Rectal smooth muscle tissue (tissue), 1 donor: ENCODE measurements at regions not wholly inside any gene's neighbourhood (a gene's known extent, or its start where the extent isn't known, plus 50 kb on each side); places are given as distances from the start of the nearest gene placed in this dataset.

Experiments
- H3K27ac ChIP-seq: one replicate; pipeline ENCODE4 v1.7.0; 2013; ENCODE audit warnings: low read depth, low read length, inconsistent platforms
- H3K27me3 ChIP-seq: one replicate; pipeline ENCODE4 v1.7.0; 2013; ENCODE audit warnings: low read length; ENCODE audit not compliant: control insufficient read depth, insufficient read depth
- H3K36me3 ChIP-seq: one replicate; pipeline ENCODE4 v1.7.0; 2013; ENCODE audit warnings: low read length; ENCODE audit not compliant: control insufficient read depth, insufficient read depth
- H3K4me1 ChIP-seq: one replicate; pipeline ENCODE4 v1.7.0; 2013; ENCODE audit warnings: low read length; ENCODE audit not compliant: control insufficient read depth, insufficient read depth
- H3K4me3 ChIP-seq: one replicate; pipeline ENCODE4 v1.7.0; 2013; ENCODE audit warnings: low read length
- H3K9ac ChIP-seq: one replicate; pipeline ENCODE4 v1.7.0; 2013; ENCODE audit warnings: low read length

DNA sequence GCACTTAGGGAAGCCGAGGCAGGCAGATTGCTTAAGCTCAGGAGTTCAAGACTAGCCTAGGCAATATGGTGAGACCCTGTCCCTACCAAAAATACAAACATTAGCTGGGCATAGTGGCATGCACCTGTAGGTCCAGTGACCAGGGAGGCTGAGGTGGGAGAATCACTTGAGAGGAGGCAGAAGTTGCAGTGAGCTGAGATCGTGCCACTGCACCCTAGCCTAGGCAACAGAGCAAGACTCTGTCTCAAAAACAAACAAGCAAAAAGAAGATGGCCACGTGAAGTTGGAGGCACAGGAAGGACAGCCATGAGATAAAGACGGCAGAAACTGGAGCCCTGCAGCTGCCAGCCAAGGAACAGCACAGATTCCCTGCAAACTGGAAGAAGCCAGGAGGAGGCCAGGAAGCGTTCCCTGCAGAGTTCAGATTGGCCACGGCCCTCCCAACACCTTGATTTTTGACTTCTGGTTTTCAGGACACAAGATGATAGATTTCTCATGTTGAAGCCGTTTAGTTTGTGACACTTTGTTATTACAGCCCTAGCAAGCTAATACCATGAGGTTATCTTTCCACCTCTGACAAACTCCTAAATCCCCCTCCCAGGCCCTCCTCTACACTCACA is 786.7 kb downstream of the UQCRFS1 start:
- H3K36me3 ChIP-seq, result no peaks in the 10 kb centered on the region
- no peak overlapping the region for H3K27ac ChIP-seq
- no peak overlapping the region for H3K4me3 ChIP-seq
- no peaks in the 10 kb centered on the region for H3K27me3 ChIP-seq
- no peaks in the 10 kb centered on the region for H3K4me1 ChIP-seq
- H3K9ac ChIP-seq, result no peak overlapping the region

DNA sequence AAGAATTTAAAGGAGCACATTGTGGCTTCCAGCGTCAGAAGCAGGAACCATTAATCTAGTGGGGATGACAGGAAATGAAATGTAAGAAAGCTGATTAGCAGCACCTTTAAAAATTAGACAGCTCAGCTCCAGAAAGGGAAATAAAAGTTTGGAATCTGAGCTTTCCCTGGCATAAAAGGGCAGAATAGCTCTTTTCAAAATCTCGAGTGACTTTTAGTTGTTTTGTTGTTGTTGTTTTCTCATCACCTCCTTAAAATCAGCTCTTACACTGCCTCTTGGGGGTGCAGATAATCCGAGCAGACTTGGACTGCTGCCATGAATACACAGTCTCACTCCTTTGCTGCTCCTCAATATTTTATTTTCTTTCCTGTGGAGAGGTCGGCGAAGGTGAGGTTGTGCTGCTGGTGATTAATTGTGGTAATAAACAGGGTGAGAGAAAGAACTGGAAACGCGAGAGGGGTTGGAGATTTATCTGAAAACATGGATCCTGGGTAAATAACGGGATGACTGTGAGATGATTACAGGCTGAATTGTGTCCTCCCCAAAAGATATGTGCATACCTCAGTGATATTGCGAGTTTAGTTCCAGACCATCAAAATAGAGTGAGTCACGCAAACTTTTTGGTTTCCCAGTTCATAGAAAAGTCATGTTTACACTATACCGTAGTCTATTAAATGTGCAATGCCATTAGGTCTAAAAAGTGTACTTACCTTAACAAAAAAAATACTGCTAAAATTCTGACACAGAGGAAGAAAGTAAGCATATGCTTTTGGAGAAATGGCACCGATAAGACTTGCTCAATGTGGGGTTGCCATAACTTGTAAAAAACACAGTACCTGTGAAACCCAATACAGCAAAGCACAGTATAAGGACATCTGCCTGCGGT is 787.7 kb downstream of the UQCRFS1 start:
- Histone ChIP-seq H3K4me1 (no peaks in the 10 kb centered on the region), H3K27me3 (no peaks in the 10 kb centered on the region), H3K27ac (no peak overlapping the region), H3K36me3 (no peaks in the 10 kb centered on the region), H3K4me3 (no peak overlapping the region), H3K9ac (no peak overlapping the region)

DNA sequence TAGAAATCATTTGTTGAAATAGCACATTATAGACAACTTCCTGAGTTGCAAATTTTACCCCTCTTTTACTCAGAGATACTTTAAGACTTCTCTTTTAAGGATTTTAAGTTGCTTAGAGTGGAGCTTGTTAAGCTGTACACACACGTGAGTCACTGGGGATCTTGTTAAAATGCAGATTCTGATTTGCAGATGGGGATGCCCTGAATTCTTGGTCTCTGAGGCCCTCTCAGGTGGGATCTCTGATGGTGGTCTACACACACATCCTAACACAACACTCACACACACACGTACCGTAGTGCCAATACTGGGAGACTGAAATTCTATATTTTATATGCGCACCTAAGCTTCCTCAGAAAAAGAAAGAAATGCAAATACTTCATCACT is 788.3 kb downstream of the UQCRFS1 start:
- Histone ChIP-seq H3K4me1 (no peaks in the 10 kb centered on the region), H3K27me3 (no peaks in the 10 kb centered on the region), H3K4me3 (no peak overlapping the region), H3K9ac (no peak overlapping the region), H3K27ac (no peak overlapping the region), H3K36me3 (no peaks in the 10 kb centered on the region)

DNA sequence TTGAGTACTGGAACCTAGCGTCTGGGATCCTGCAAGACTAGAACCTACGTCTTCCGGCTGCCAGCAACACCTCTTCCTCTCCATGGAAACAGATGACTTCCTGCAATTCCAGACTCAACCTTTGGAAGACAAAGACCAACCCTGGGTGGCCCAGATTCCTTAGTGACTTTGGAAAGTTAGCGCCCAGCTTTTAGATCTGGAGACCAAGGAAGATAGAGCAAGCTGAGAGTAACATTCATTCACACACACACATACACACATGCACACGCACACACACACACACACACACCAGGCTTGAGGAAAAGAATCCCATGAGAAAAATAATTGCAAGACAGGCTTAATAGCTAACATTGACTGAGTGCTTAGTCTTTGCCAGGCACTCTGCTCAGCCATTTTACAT is 788.9 kb downstream of the UQCRFS1 start:
- H3K27ac ChIP-seq, result no peak overlapping the region
- H3K4me1 ChIP-seq, result no peaks in the 10 kb centered on the region
- H3K4me3 ChIP-seq, result no peak overlapping the region
- H3K36me3 ChIP-seq, result no peaks in the 10 kb centered on the region
- no peaks in the 10 kb centered on the region for H3K27me3 ChIP-seq
- no peak overlapping the region for H3K9ac ChIP-seq

DNA sequence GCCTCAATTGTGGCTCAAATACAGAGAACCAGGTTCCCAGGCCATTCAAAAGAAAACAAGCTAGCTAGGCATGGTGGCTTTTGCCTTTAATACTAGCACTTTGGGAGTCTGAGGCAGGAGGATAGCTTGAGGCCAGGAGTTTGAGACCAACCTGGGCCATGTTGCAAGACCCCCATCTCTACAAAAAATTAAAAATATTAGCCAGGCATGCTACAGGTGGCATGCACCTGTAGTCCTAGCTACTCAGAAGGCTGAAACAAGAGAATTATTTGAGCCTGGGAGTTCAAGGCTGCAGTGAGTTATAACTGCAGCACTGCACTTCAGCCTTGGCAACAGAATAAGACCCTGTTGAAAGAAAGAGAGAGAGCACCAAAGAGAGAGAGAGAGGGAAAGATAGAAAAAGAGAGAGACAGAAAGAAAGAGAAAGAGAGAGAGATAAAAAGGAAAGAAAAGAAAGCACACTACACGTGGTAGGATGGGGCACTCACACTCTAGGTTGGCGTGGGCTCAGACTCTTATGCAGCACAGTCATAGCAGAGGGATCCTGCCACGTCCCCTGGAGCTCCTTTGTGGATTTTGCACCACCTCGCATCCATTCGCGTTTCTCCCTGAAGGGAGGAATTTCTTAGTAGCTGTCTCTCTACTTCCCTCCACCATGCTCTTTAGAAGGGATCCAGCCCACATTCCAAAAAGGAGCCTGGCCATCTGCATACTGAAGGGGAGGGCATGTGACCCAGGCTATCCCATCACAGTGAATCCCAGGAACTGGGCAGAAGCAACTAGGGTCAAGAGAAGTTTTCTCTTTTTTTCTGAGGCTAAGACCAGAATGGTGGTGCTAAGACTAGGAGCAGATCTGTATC is 789.9 kb downstream of the UQCRFS1 start:
- H3K27ac ChIP-seq, result no peak overlapping the region
- H3K36me3 ChIP-seq, result no peaks in the 10 kb centered on the region
- H3K4me1 ChIP-seq, result no peaks in the 10 kb centered on the region
- no peaks in the 10 kb centered on the region for H3K27me3 ChIP-seq
- H3K4me3 ChIP-seq, result no peak overlapping the region
- H3K9ac ChIP-seq, result no peak overlapping the region

DNA sequence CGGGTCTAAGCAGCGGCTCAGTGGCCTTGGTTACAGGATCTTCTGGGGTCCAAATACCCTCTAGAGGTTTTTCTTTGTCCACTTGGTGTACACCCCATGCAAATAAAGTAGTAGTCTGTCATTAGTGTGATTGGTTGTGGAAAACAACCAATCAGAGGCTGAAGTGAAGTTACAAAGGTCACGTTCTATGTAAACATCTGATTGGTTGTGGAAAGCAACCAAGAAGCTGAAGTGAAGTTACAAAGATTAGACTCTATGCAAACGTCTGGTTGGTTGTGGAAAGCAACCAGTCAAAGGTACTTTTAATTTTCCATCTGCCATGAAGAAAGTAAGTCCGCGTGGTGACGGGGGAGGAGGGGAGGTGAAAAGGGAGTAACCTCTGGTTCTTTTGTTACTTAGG is 790.9 kb downstream of the UQCRFS1 start:
- Histone ChIP-seq H3K27me3 (no peaks in the 10 kb centered on the region), H3K27ac (no peak overlapping the region), H3K4me3 (no peak overlapping the region), H3K9ac (no peak overlapping the region), H3K36me3 (no peaks in the 10 kb centered on the region), H3K4me1 (no peaks in the 10 kb centered on the region)

DNA sequence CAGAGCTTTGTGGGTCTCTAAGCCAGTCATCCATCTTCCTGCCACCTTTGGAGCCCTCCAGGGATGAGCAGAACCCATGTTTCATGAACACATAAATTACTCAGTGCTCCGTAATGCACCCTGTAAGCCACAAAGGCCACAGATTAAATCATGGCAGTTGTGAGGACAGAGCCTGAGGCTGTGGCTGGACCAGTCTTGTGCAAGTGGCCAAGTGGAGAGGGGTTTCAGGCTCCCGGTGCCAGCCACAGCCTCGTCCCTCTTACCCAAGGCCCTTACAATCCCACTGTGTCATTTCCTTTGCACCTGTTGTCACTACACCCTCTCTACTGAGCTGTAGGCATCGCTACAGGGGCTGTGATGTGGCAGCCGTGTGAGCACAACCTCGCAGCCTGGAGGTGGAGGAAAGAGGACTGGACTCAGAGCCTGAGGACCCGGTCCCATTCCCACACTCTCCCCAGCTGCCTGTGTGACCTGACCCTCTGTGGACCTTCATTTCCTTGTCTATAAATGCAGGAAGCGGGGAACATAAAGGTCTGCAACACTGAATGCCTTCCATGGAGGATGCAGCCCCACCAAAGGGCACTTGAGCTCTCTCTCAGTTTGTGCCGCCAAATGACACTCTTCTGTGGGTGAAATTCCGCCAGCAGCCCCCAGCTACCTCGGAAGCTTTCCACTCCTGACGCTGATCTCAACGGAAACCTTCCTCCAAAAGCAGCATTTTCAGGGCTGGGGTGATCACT is 792.0 kb downstream of the UQCRFS1 start:
- Histone ChIP-seq H3K4me1 (no peaks in the 10 kb centered on the region), H3K27me3 (no peaks in the 10 kb centered on the region), H3K36me3 (no peaks in the 10 kb centered on the region), H3K4me3 (no peak overlapping the region), H3K9ac (no peak overlapping the region), H3K27ac (no peak overlapping the region)

DNA sequence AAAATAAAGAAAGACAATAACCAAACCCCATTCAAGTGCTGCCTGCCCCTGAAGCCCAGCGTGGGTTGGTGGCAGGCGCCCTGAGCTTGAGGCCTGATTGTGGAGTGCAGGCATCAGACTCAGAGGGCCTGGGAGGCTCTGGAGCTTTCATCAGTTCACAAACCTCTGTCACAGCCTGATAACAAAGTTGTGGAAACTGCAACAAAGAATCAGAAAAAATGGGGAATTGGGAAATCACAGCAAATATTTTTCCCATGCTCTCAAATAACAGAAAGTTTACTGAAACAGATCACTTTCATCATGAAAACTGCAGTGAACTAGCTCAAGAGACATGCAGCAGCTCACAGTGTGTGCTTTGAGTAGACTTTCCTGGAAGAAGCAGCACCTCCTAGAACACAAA is 793.6 kb downstream of the UQCRFS1 start:
- no peak overlapping the region for H3K4me3 ChIP-seq
- no peak overlapping the region for H3K9ac ChIP-seq
- no peaks in the 10 kb centered on the region for H3K4me1 ChIP-seq
- H3K27me3 ChIP-seq, result no peaks in the 10 kb centered on the region
- no peak overlapping the region for H3K27ac ChIP-seq
- H3K36me3 ChIP-seq, result no peaks in the 10 kb centered on the region

DNA sequence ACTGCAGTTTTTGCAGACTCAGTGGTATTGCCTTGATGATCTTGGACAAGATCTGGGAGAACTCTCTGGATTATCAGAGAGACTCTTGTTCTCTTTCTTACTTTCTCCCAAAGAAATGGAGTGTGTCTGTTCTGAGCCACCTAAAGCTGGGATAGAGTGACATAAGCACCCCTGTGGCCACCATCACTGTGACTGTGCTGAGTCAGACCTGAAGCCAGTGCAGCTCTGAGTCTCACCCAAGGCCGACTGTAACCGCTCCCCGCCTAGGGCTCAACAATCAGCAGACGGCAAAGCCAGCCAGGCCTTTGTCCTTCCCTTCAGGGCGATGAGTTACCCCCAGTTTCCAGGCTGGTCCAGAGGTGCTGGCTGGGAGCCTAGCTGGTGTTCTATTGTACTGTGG is 795.6 kb downstream of the UQCRFS1 start:
- no peak overlapping the region for H3K27ac ChIP-seq
- H3K4me3 ChIP-seq, result no peak overlapping the region
- H3K4me1 ChIP-seq, result no peaks in the 10 kb centered on the region
- no peaks in the 10 kb centered on the region for H3K27me3 ChIP-seq
- H3K9ac ChIP-seq, result no peak overlapping the region
- no peaks in the 10 kb centered on the region for H3K36me3 ChIP-seq

DNA sequence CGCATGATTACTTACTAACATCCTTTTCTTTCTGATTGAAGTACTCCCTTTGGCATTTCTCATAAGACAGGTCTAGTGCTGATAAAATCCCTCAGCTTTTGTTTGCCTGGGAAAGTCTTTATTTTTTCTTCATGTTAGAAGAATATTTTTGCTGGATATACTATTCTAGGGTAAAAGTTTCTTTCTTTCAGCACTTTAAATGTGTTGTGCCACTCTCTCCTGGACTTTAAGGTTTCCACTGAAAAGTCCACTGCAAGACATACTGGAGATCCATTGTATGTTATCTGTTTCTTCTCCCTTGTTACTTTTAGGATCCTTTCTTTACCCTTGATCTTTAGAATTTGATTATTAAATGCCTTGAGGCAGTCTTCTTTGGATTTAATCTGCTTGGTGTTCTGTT is 796.7 kb downstream of the UQCRFS1 start:
- no peak overlapping the region for H3K9ac ChIP-seq
- no peak overlapping the region for H3K4me3 ChIP-seq
- no peaks in the 10 kb centered on the region for H3K4me1 ChIP-seq
- no peaks in the 10 kb centered on the region for H3K36me3 ChIP-seq
- no peaks in the 10 kb centered on the region for H3K27me3 ChIP-seq
- no peak overlapping the region for H3K27ac ChIP-seq

DNA sequence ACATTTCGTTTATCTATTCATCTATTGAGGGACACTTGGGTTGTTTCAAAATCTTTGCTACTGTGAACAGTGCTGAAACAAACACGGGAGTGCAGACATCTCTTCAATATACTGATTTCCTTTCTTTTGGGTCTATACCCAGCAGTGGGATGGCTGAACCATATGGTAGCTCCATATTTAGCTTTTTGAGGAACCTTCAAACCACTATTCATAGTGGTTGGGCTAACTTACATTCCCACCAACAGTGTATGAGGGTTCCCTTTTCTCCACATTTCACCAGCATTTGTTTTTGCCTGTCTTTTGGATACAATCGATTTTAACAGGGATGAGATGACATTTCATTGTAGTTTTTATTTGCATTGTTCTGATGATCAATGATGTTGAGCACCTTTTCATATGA is 798.2 kb downstream of the UQCRFS1 start:
- Histone ChIP-seq H3K9ac (no peak overlapping the region), H3K36me3 (no peaks in the 10 kb centered on the region)

DNA sequence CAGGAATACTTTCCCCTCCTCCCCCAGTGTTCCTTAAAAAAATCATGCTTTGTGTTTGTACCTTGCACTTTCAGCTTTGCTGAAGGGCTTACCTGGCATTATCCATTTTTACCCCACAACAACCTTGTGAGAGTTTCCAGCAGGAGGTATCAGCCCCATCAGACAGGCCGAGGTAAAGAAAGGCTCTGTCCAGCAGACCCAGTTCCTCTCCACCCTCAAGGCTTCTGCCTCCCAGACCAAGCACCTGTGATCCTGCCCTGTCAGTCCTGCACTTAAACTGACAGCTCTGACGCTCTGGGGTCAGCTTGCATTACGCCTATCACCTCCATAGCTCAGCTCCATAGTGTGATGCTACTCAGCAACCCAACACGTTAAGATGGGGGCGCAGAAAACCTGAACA is 803.1 kb downstream of the UQCRFS1 start:
- Histone ChIP-seq H3K36me3 (no peaks in the 10 kb centered on the region), H3K9ac (no peak overlapping the region), H3K4me3 (no peak overlapping the region), H3K27ac (no peak overlapping the region), H3K27me3 (no peaks in the 10 kb centered on the region), H3K4me1 (no peaks in the 10 kb centered on the region)

More for the DNA sequence above, 798.2 kb downstream of the UQCRFS1 start:
- Histone ChIP-seq H3K27ac (no peak overlapping the region), H3K27me3 (no peaks in the 10 kb centered on the region), H3K4me3 (no peak overlapping the region), H3K4me1 (no peaks in the 10 kb centered on the region)
